AG04449 (cell line): ENCODE measurements at regions not wholly inside any gene's neighbourhood (a gene's known extent, or its start where the extent isn't known, plus 50 kb on each side); places are given as distances from the start of the nearest gene placed in this dataset.

Experiments
- CTCF ChIA-PET: fragments of 350-600 bp; formaldehyde crosslinking; extraction: SDS; loops from one replicate; lab custom pipeline; 2021; ENCODE audit warnings: antibody characterized with exemption; lab: Yijun Ruan, JAX
- POLR2A ChIA-PET: fragments of 400-600, 350-600 bp; formaldehyde crosslinking; extraction: SDS; loops from one replicate; lab custom pipeline; 2020; ENCODE audit warnings: antibody characterized with exemption, inconsistent platforms; lab: Yijun Ruan, JAX
- DNase-seq: peaks from one replicate; pipeline ENCODE4 v3.0.0-alpha.2; 2010; ENCODE audit warnings: low read depth, low spot score
- H3K4me3 ChIP-seq: 2 replicates; pipeline ENCODE4 v1.5.1; 2011; ENCODE audit warnings: low read depth, mild to moderate bottlenecking, control low read depth, low read length
- TF ChIP-seq, protein P1 (sequence below): IDR thresholded peaks from one replicate; pipeline ENCODE4 v1.5.1; 2011; ENCODE audit warnings: mild to moderate bottlenecking, moderate library complexity, low read length, control low read depth, inconsistent platforms; ENCODE audit not compliant: insufficient read depth; ENCODE audit errors: missing control alignments

DNA sequence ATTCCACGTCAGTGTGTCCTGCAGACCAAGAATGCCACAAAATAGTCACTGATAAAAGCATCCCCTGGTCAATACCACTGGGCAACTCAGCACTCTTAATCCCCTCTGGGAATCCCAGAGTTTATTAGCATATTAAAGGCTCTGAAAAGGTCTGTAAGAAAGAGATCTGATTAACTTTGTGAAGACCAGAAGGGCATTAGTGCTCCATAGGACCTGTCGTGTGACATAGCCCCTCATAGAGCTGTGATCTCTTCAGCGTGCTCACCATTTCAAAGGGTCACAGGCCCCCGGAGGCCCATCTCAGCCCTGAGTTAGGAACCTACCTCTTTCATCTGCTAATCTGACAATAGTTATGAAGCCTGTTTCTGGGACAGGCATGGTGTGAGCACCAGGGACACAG, 299.2 kb downstream of the MN1 start:
- POLR2A ChIA-PET, result no interaction called here
- CTCF ChIA-PET, result interaction anchor here (0.9 kb wide), 1 partner anchor 41 kb away, joined by 3 read pairs; no protein-coding TSS in a partner anchor
- no peak for DNase-seq
- no peak overlapping the region for H3K4me3 ChIP-seq
- TF ChIP-seq, protein P1, sequence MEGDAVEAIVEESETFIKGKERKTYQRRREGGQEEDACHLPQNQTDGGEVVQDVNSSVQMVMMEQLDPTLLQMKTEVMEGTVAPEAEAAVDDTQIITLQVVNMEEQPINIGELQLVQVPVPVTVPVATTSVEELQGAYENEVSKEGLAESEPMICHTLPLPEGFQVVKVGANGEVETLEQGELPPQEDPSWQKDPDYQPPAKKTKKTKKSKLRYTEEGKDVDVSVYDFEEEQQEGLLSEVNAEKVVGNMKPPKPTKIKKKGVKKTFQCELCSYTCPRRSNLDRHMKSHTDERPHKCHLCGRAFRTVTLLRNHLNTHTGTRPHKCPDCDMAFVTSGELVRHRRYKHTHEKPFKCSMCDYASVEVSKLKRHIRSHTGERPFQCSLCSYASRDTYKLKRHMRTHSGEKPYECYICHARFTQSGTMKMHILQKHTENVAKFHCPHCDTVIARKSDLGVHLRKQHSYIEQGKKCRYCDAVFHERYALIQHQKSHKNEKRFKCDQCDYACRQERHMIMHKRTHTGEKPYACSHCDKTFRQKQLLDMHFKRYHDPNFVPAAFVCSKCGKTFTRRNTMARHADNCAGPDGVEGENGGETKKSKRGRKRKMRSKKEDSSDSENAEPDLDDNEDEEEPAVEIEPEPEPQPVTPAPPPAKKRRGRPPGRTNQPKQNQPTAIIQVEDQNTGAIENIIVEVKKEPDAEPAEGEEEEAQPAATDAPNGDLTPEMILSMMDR, result no peak

DNA sequence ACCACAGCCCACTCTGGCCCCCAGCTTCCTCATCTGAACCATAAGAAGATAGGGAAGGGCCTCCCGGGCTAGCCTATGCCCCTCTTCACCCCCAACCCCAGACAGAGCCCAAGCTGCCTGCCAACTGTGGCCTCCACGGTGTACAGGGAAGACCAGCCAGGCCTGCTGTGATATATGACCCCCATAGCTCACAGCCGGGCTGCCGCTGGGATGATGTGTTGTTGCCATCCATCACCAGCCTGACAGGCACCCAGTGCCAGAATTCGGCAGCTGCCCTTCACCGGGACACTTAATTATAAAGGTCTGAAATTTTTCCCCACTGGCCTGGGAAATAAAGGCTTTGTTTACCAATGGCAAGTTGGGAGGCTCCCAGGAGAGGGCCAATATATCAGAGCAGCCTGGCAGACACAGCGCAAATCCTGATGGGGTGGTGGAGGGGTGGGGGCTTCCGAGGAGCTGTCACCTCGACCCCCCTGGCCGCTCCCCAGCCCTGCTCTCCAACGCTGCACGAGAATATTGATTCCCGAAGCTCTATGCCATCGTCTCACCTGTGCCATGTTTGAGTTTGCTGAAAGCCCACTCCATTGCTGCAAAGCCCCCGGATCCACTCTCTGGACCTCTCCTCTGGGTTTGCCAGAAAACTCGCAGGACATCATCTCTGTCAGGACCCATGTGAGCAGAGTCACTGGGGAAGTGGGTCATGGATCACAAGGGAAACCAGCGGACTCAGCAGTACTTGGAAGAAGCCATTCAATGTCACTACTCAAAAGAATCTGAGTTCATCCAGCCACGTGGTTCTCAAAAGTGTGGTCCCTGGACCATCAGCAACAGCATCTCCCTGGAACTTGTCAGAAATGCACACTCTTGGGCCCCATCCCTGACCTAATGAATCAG, 296.9 kb downstream of the MN1 start:
- POLR2A ChIA-PET, result no interaction called here
- H3K4me3 ChIP-seq, result no peak overlapping the region
- TF ChIP-seq, protein P1, result no peak
- DNase-seq, result no peak
- CTCF ChIA-PET, result no interaction called here

DNA sequence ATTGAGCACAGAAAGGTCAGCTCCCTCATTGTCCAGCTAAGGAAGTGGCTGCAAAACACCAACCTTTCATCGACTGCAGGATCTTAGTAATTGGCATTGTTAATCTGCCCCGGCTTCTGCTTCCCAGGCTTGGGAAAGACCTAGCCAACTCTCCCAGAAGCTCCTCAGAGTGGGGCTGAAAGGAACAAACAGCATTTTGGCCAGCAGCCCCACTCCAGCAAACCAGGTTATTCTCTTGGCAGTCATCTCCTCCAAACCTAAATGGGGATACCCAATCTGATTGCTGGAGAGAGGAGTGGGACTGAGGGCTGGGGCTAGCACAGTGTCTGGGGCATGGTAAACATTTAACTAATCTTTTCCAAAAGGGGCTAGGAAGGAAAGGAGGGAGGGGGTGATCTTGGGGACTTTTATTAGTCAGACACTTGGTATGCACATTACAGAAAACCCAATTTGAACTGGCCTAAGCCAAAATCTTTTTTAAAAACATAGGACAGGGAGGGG, 294.4 kb downstream of the MN1 start:
- no peak overlapping the region for H3K4me3 ChIP-seq
- ChIA-PET CTCF (interaction anchor here (1.0 to 1.1 kb wide), 2 partner anchors 373 to 751 kb away, joined by 3 read pairs; no protein-coding TSS in a partner anchor), POLR2A (no interaction called here)
- DNase-seq, result no peak
- TF ChIP-seq, protein P1, result no peak

DNA sequence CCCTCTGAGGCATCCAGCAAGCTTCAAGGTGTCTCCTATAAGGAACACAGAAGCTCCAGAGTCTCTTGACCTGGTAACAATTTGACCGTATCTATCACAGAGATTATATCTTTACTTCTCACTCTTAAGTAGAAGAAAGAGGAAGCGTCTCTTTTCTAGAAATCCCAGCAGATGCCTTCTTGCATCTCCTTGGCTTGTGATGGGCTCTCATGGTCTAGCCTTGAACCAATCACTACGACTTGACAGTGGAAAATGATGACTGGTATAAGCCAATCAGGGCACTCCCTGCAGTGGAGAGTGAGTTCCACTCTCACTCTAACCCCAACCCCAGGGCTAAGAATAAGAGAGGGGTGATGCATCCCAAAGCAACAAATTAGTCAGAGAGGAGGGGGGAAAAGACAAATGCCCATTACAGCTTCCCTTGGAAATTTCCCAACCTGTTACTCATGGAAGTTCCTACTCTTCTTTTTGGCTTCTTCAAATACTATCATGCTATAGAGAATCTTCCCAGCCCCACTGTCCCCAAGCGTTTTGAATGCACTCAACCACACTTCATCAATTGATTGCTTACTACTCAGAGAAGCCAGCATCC, 293.5 kb downstream of the MN1 start:
- no peak for DNase-seq
- POLR2A ChIA-PET, result no interaction called here
- H3K4me3 ChIP-seq, result no peak overlapping the region
- TF ChIP-seq, protein P1, result no peak
- CTCF ChIA-PET, result interaction anchor here (1.1 kb wide), 1 partner anchor 752 kb away, joined by 3 read pairs; no protein-coding TSS in a partner anchor

DNA sequence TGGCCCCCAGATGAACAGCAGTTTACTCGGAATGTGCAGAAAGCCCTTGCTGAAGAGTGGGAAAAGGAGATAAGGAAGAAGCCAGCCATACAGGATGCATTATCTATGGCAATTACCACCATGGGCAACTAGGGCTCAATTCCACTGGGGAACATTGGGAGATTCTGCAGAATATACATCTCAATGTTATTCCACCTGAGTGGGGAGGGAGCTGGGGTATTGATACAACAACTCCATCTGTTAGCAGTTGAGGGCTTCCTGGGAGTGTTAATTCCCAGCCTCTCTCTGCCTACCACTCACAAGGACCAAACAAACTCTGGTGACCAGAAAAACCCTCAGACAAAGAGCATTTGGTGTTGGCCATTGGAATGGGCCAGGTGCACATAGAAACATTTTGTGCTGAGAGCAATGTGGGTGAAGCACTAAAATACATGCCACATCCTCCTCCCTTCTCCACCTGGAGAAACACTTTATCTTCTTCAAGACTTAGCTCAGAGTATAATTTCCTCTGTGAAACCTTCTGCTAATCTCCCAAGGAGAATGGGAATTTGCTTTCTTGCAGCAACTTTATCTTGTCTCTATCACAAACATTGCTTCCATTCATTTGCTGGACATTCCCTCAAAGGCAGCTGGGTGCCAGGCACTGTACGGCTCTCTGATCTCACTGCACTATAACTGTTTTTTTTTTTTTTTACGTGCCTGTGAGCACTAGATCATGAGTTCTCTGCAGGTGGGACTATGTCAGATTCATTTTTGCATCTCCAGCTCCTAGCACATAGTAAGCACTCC, 292.2 kb downstream of the MN1 start:
- TF ChIP-seq, protein P1, result no peak
- H3K4me3 ChIP-seq, result no peak overlapping the region
- DNase-seq, result no peak
- ChIA-PET CTCF (no interaction called here), POLR2A (no interaction called here)
